Skeletal muscle tissue (tissue), 3 donors: ENCODE measurements at regions not wholly inside any gene's neighbourhood (a gene's known extent, or its start where the extent isn't known, plus 50 kb on each side); places are given as distances from the start of the nearest gene placed in this dataset.

Experiments
- H3K27ac ChIP-seq: one replicate; pipeline ENCODE4 v1.7.0; 2013; ENCODE audit warnings: mild to moderate bottlenecking, low read depth, low read length, inconsistent platforms
- H3K27me3 ChIP-seq, 3 donors: one replicate each; pipeline ENCODE4 v1.7.0; 2013; ENCODE audit warnings: low read length in 3 of 3; ENCODE audit not compliant: control insufficient read depth in 3 of 3, insufficient read depth in 3 of 3
- H3K36me3 ChIP-seq, 3 donors: one replicate each; pipeline ENCODE4 v1.7.0; 2013; ENCODE audit warnings: low read length in 3 of 3; ENCODE audit not compliant: control insufficient read depth in 3 of 3, insufficient read depth in 3 of 3
- H3K4me1 ChIP-seq, 3 donors: one replicate each; pipeline ENCODE4 v1.7.0; 2013; ENCODE audit warnings: low read length in 3 of 3, mild to moderate bottlenecking in 3 of 3; ENCODE audit not compliant: control insufficient read depth in 3 of 3, insufficient read depth in 3 of 3
- H3K4me3 ChIP-seq, 3 donors: one replicate each; pipeline ENCODE4 v1.7.0; 2013; ENCODE audit warnings: low read length in 3 of 3
- H3K9ac ChIP-seq, 3 donors: one replicate each; pipeline ENCODE4 v1.7.0; 2013; ENCODE audit warnings: low read length in 3 of 3, mild to moderate bottlenecking in 3 of 3, moderate library complexity in 2 of 3, low read depth in 1 of 3
- H3K9me3 ChIP-seq, 3 donors: one replicate each; pipeline ENCODE4 v1.7.0; 2013; ENCODE audit warnings: low read length in 3 of 3; ENCODE audit not compliant: control insufficient read depth in 3 of 3
- donor health status: Osteomylitis.

DNA sequence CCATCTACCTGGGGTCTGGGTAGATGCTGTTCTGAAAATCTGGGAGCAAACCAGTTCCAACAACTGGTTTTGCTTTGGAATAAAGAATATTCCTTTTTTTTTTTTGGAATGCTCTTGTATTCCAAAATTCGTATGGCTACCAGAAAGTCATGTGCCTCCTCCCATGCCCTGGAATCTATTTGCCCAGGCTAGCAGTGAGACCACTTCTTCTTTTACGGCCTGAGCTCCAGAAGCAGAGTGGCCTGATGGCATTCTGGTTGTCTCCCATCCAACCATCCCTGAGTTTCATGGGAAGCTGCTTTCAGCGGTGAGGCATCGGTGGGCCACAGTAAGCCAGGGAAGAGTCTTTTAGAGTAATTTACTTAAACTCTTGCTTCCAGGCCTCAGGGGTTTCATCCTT lies 113.4 kb upstream of the RAB4A start:
- Histone ChIP-seq H3K9ac (no peak overlapping the region), H3K27ac (peak overlapping the region; percentile 36), H3K27me3 (no peaks in the 10 kb centered on the region)

GRCh38 chr1:229158341-229158921 lies 112.5 kb upstream of the RAB4A start:
- Histone ChIP-seq H3K27ac (peak overlapping the region; percentile 45), H3K36me3 (no peaks in the 10 kb centered on the region), H3K27me3 (peaks cover 0 to 1% (median 0%) of the 10 kb centered on the region in 3 donors), H3K4me1 (peaks cover 0 to 4% (median 4%) of the 10 kb centered on the region in 3 donors), H3K4me3 (no peak overlapping the region), H3K9ac (no peak overlapping the region), H3K9me3 (no peaks in the 10 kb centered on the region)

More for the DNA sequence above, 113.4 kb upstream of the RAB4A start:
- Histone ChIP-seq H3K36me3 (no peaks in the 10 kb centered on the region), H3K9me3 (no peaks in the 10 kb centered on the region), H3K4me1 (peaks cover 0 to 4% (median 4%) of the 10 kb centered on the region in 3 donors), H3K4me3 (no peak overlapping the region)

DNA sequence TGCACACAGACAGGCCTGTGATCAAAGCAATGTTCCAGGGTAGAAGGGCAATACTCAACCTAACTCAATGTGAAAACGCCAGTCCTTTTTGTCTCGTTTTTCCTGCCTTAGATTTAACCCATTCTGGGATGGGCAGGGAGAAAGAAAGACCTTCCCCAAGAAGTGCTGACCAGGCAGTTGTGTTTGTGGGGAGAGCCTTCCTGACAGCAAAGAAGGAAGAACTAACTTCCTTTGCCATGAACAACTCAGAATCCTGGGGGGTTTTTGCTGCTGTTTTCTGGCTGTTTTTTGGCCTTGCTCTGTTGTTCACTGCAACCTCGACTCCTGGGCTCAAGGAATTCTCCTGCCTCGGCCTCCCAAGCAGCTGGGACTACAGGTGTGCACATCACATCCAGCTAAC lies 112.0 kb upstream of the RAB4A start:
- Histone ChIP-seq H3K4me1 (peaks cover 0 to 4% (median 4%) of the 10 kb centered on the region in 3 donors), H3K36me3 (no peaks in the 10 kb centered on the region), H3K27me3 (peaks cover 0 to 4% (median 0%) of the 10 kb centered on the region in 3 donors), H3K4me3 (no peak overlapping the region), H3K27ac (peak overlapping the region; percentile 51), H3K9me3 (no peaks in the 10 kb centered on the region), H3K9ac (no peak overlapping the region)

DNA sequence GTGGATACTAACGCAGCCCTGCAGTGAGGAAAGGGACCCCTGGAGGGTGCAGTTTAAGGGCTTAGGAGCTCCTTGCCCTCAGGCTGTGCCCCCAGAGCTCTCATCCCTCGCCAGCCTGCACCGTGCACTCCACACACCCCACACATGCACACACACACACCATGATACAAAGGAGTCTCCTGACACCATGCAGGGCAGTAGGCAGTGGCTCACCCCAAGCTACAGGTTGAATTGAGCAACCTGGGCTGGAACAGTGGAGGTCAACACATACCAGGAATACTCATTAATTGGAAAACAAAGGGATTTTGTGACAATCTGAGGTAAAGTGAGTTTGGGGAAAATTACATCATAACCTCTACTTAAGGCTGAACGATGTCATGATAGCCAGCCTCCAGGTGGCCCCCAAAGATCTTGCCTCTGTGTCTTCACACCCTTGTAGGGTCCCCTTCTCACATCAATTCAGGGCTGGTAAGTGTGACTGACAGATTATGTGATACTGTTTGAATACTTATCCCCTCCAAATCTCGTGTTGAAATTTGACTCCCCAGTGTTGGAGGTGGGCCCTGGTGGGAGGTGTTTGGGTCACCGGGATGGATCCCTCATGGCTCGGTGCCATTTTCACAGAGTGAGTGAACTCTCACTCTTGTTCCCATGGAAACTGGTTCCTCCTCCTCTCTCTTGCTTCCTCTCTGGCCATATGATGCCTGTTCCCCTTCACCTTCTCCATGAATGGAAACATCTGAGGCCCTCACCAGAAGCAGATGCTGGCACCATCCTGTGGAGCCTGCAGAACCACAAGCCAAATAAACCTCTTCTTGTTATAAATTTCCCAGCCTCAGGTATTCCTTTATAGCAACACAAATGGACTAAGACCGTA lies 111.0 kb upstream of the RAB4A start:
- H3K27me3 ChIP-seq, result peaks cover 0 to 4% (median 0%) of the 10 kb centered on the region in 3 donors
- peaks cover 0 to 9% (median 4%) of the 10 kb centered on the region in 3 donors for H3K4me1 ChIP-seq
- H3K36me3 ChIP-seq, result no peaks in the 10 kb centered on the region
- no peak overlapping the region for H3K4me3 ChIP-seq
- H3K9ac ChIP-seq, result no peak overlapping the region
- H3K9me3 ChIP-seq, result no peaks in the 10 kb centered on the region
- peak overlapping the region; percentile 51 for H3K27ac ChIP-seq

DNA sequence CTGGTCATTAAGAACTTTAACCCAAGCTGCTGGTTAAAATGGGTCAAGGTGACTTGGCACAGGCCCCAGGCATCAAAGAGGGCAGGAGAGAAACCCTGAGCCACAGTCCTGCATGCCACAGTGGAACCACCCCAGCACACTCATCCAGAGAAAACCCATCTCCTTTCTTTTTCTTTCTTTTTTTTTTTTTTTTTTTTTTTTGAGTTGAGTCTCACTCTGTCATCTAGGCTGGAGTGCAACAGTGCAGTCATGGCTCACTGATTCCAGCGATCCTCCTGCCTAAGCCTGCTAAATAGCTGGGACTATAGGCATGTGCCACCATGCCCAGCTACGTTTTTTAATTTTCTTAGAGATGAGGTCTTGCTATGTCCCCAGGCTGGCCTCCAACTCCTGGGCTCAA lies 109.2 kb upstream of the RAB4A start:
- H3K36me3 ChIP-seq, result no peaks in the 10 kb centered on the region

DNA sequence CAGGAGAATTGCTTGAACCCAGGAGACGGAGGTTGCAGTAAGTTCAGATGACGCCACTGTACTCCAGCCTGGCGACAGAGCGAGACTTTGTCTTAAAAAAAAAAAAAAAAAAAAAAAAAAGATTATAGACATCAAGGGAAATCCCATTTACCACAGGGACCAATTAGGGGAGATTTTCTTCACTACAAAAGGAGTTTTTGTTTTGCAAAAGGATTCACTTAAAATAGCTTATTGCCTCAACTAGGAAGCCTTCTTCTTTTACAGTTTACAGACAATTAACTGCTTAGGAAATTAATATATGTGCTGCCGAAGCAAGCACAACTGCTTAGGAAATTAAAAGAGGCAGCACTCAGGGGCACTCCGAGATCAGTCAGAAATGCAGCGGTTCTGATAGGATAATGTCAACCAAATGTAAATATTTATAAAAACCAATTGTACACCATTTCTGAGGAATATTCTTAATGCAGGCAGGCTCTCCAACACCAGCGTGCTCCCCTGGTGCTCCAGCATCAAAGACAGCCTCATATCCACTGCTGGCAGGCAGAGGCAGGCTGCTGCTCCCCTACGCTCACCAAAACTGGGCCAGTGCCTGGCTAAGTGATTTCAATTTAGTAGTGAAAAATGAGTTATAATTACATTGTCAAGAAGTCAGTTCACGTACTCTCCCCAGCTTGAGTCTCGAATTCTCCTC lies 107.9 kb upstream of the RAB4A start:
- Histone ChIP-seq H3K9me3 (no peaks in the 10 kb centered on the region), H3K36me3 (no peaks in the 10 kb centered on the region), H3K4me3 (no peak overlapping the region), H3K27ac (no peak overlapping the region), H3K27me3 (peaks cover 0 to 4% (median 0%) of the 10 kb centered on the region in 3 donors), H3K4me1 (peaks cover 0 to 17% (median 0%) of the 10 kb centered on the region in 3 donors), H3K9ac (no peak overlapping the region)

More for the DNA sequence above, 109.2 kb upstream of the RAB4A start:
- Histone ChIP-seq H3K27me3 (peaks cover 0 to 4% (median 0%) of the 10 kb centered on the region in 3 donors), H3K4me3 (no peak overlapping the region), H3K27ac (no peak overlapping the region), H3K9ac (no peak overlapping the region), H3K9me3 (no peaks in the 10 kb centered on the region), H3K4me1 (peaks cover 0 to 17% (median 0%) of the 10 kb centered on the region in 3 donors)

DNA sequence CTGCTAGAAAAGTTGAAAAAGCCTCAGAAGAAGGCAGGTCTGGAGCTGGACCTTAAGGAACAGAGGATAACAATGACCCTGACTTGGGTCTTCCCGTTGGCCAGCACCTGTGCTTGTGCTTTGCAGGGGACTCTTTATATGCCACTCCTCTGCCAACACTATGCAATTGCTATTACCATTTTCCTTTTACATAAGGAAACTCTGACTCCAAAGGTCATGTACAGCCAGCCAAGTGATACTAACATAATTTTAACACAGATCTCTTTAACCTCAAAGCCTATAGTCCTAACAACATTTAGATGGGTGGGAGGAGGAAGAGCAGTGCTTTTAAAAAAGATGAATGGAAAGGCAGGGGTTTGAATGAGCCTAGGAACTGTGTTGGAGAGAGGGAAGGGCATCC lies 106.6 kb upstream of the RAB4A start:
- H3K27me3 ChIP-seq, result peaks cover 0 to 4% (median 0%) of the 10 kb centered on the region in 3 donors
- H3K9me3 ChIP-seq, result no peaks in the 10 kb centered on the region
- no peaks in the 10 kb centered on the region for H3K36me3 ChIP-seq
- no peak overlapping the region for H3K9ac ChIP-seq
- peaks cover 0 to 17% (median 0%) of the 10 kb centered on the region in 3 donors for H3K4me1 ChIP-seq
- H3K4me3 ChIP-seq, result no peak overlapping the region
- H3K27ac ChIP-seq, result no peak overlapping the region

- H3K9me3 ChIP-seq, result no peaks in the 10 kb centered on the region
- H3K36me3 ChIP-seq, result no peaks in the 10 kb centered on the region
- H3K4me3 ChIP-seq, result no peak overlapping the region
- peaks cover 0 to 4% (median 0%) of the 10 kb centered on the region in 3 donors for H3K27me3 ChIP-seq
- H3K4me1 ChIP-seq, result peaks cover 0 to 12% (median 0%) of the 10 kb centered on the region in 3 donors
- no peak overlapping the region for H3K9ac ChIP-seq
- no peak overlapping the region for H3K27ac ChIP-seq
Measured at GRCh38 chr1:229164836-229165735, 105.8 kb upstream of the RAB4A start.

DNA sequence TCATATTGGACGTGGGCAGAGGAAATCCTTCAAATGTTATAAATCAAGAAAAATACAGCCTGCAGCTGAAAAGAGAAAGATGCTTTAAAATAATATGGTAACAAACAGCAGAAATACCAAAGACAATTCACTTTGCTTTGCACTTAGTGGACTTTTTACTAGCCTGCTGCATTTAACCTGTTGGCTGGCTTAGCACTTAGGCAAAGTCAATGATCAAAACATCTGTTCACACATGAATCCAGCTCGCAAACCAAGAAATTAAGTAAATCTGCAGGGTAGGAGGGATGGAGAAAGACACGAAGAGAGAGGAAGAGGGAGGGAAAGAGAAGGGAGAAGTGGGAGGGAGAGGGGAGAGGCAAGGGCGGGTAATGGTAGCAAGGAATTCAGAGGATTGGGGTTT lies 103.6 kb upstream of the RAB4A start:
- H3K4me1 ChIP-seq, result peaks cover 0 to 12% (median 0%) of the 10 kb centered on the region in 3 donors
- H3K27me3 ChIP-seq, result peaks cover 0 to 4% (median 0%) of the 10 kb centered on the region in 3 donors
- no peak overlapping the region for H3K27ac ChIP-seq
- H3K9me3 ChIP-seq, result no peaks in the 10 kb centered on the region
- no peak overlapping the region for H3K4me3 ChIP-seq
- H3K36me3 ChIP-seq, result no peaks in the 10 kb centered on the region
- H3K9ac ChIP-seq, result no peak overlapping the region
